SU-DHL-6 (cell line): ENCODE measurements at regions not wholly inside any gene's neighbourhood (a gene's known extent, or its start where the extent isn't known, plus 50 kb on each side); places are given as distances from the start of the nearest gene placed in this dataset.

Source experiments
- H2AFZ ChIP-seq: fragments of 200-600 bp; sonication (generic); 2 replicates; pipeline ENCODE4 v1.6.1; 2014; ENCODE audit warnings: low read depth, mild to moderate bottlenecking, moderate library complexity, mixed read lengths, antibody characterized with exemption, low read length; ENCODE audit not compliant: severe bottlenecking
- H3F3A ChIP-seq: fragments of 200-600 bp; shearing (Covaris generic); 2 replicates; pipeline ENCODE4 v1.6.0; 2016; ENCODE audit warnings: antibody characterized with exemption, mild to moderate bottlenecking; ENCODE audit not compliant: insufficient read depth
- H3K27ac ChIP-seq: fragments of 200-600 bp; sonication (generic); 2 replicates; pipeline ENCODE4 v1.5.1; 2016; ENCODE audit warnings: low read depth, mild to moderate bottlenecking, low read length, moderate library complexity, mixed read lengths
- H3K27me3 ChIP-seq: fragments of 200-600 bp; sonication (generic), shearing (Covaris generic); 2 replicates; pipeline ENCODE4 v1.6.0; 2014; ENCODE audit warnings: mild to moderate bottlenecking, low read length
- H3K36me3 ChIP-seq: fragments of 200-600 bp; sonication (generic); 2 replicates; pipeline ENCODE4 v1.6.1; 2014; ENCODE audit warnings: mild to moderate bottlenecking, low read length, mixed read lengths
- H3K4me2 ChIP-seq: fragments of 300-600, 200-600 bp; shearing (Covaris generic), sonication (generic); 2 replicates; pipeline ENCODE4 v1.6.0; 2014; ENCODE audit warnings: low read length, low read depth, mild to moderate bottlenecking; ENCODE audit not compliant: poor library complexity, severe bottlenecking
- H3K4me3 ChIP-seq: fragments of 200-600 bp; sonication (generic); 2 replicates; pipeline ENCODE4 v1.5.1; 2014; ENCODE audit warnings: antibody characterized with exemption, low read length, mild to moderate bottlenecking, mixed read lengths; ENCODE audit not compliant: insufficient read depth, poor library complexity, severe bottlenecking
- H3K79me2 ChIP-seq: fragments of 200-600 bp; sonication (generic); 2 replicates; pipeline ENCODE4 v1.6.1; 2014; ENCODE audit warnings: mild to moderate bottlenecking, low read length, moderate library complexity; ENCODE audit not compliant: insufficient read depth
- H3K9ac ChIP-seq: fragments of 200-600 bp; sonication (generic); 2 replicates; pipeline ENCODE4 v1.7.0; 2014; ENCODE audit warnings: mild to moderate bottlenecking, low read length
- H3K9me2 ChIP-seq: fragments of 200-600 bp; sonication (generic); replicated peaks from 2 replicates; pipeline ENCODE4 v1.6.1; 2014; ENCODE audit warnings: low read length; ENCODE audit not compliant: insufficient read depth
- H3K9me3 ChIP-seq: fragments of 200-600 bp; sonication (generic); 2 replicates; pipeline ENCODE4 v1.6.1; 2014; ENCODE audit warnings: low read length, mixed read lengths; ENCODE audit not compliant: insufficient read depth
- H4K20me1 ChIP-seq: fragments of 200-600 bp; sonication (generic); 2 replicates; pipeline ENCODE4 v1.6.1; 2014; ENCODE audit warnings: low read depth, mild to moderate bottlenecking, antibody characterized with exemption, low read length, moderate library complexity, mixed read lengths
- CTCF ChIP-seq: fragments of 200-600 bp; sonication (generic); IDR thresholded peaks from one replicate; pipeline ENCODE4 v1.5.1; 2017; ENCODE audit warnings: antibody characterized with exemption, mild to moderate bottlenecking, low read length, moderate library complexity; ENCODE audit not compliant: insufficient read depth, poor library complexity, severe bottlenecking
- EZH2phosphoT487 ChIP-seq: fragments of 200-600 bp; sonication (generic), shearing (Covaris generic); conservative IDR thresholded peaks from 2 replicates; pipeline ENCODE4 v1.6.1; 2018; ENCODE audit warnings: mild to moderate bottlenecking, antibody characterized with exemption, low read length, moderate library complexity, mixed read lengths

GRCh38 chr4:127120441-127121090 is 512.2 kb upstream of the INTU start:
- no peak overlapping the region for H3K27ac ChIP-seq
- H3K4me2 ChIP-seq: no peak overlapping the region
- no peaks in the 10 kb centered on the region for H3K9me3 ChIP-seq
- no peaks in the 10 kb centered on the region for H3K79me2 ChIP-seq
- no peak overlapping the region for H3K9ac ChIP-seq
- H4K20me1 ChIP-seq: no peaks in the 10 kb centered on the region
- H3K27me3 ChIP-seq: no peaks in the 10 kb centered on the region
- TF ChIP-seq CTCF: no peak
- no peak for TF ChIP-seq EZH2phosphoT487
- H3K36me3 ChIP-seq: no peaks in the 10 kb centered on the region
- H3F3A ChIP-seq: no peaks in the 10 kb centered on the region
- H3K4me3 ChIP-seq: no peak overlapping the region
- no peak overlapping the region for H2AFZ ChIP-seq
- no peaks in the 10 kb centered on the region for H3K9me2 ChIP-seq

- Histone ChIP-seq H4K20me1 (no peaks in the 10 kb centered on the region), H3K9ac (no peak overlapping the region), H2AFZ (no peak overlapping the region), H3K9me2 (no peaks in the 10 kb centered on the region), H3K9me3 (no peaks in the 10 kb centered on the region), H3K4me3 (no peak overlapping the region), H3K36me3 (no peaks in the 10 kb centered on the region), H3F3A (no peaks in the 10 kb centered on the region), H3K27ac (no peak overlapping the region), H3K4me2 (no peak overlapping the region), H3K27me3 (no peaks in the 10 kb centered on the region), H3K79me2 (no peaks in the 10 kb centered on the region)
- TF ChIP-seq CTCF: no peak
- TF ChIP-seq EZH2phosphoT487: no peak
Observed at GRCh38 chr4:127124919-127125318, 507.8 kb upstream of the INTU start.

- Histone ChIP-seq H3K27me3 (no peaks in the 10 kb centered on the region), H3K9ac (no peak overlapping the region), H3K79me2 (no peaks in the 10 kb centered on the region), H3K9me2 (no peaks in the 10 kb centered on the region), H3F3A (no peaks in the 10 kb centered on the region), H2AFZ (no peak overlapping the region), H3K4me2 (no peak overlapping the region), H4K20me1 (no peaks in the 10 kb centered on the region), H3K36me3 (no peaks in the 10 kb centered on the region), H3K27ac (no peak overlapping the region), H3K9me3 (no peaks in the 10 kb centered on the region), H3K4me3 (no peak overlapping the region)
- TF ChIP-seq EZH2phosphoT487 (no peak), CTCF (no peak)
Observed at GRCh38 chr4:127126718-127127117, 506.0 kb upstream of the INTU start.
